IPS-18a (cell line): ENCODE measurements at regions not wholly inside any gene's neighbourhood (a gene's known extent, or its start where the extent isn't known, plus 50 kb on each side); places are given as distances from the start of the nearest gene placed in this dataset.

ENCODE experiments used
- H3K27ac ChIP-seq: one replicate; pipeline ENCODE4 v1.5.1; 2013; ENCODE audit warnings: low read length
- H3K27me3 ChIP-seq: one replicate; pipeline ENCODE4 v1.6.1; 2013; ENCODE audit warnings: mild to moderate bottlenecking, low read length; ENCODE audit not compliant: control insufficient read depth, insufficient read depth
- H3K36me3 ChIP-seq: one replicate; pipeline ENCODE4 v1.6.1; 2013; ENCODE audit warnings: low read depth, low read length; ENCODE audit not compliant: control insufficient read depth
- H3K4me1 ChIP-seq: one replicate; pipeline ENCODE4 v1.6.1; 2013; ENCODE audit warnings: low read depth, low read length; ENCODE audit not compliant: control insufficient read depth
- H3K4me3 ChIP-seq: one replicate; pipeline ENCODE4 v1.5.1; 2013; ENCODE audit warnings: low read length
- H3K9ac ChIP-seq: one replicate; pipeline ENCODE4 v1.6.1; 2013; ENCODE audit warnings: mild to moderate bottlenecking, low read length, moderate library complexity
- H3K9me3 ChIP-seq: one replicate; pipeline ENCODE4 v1.6.1; 2013; ENCODE audit warnings: low read depth, low read length; ENCODE audit not compliant: control insufficient read depth

DNA sequence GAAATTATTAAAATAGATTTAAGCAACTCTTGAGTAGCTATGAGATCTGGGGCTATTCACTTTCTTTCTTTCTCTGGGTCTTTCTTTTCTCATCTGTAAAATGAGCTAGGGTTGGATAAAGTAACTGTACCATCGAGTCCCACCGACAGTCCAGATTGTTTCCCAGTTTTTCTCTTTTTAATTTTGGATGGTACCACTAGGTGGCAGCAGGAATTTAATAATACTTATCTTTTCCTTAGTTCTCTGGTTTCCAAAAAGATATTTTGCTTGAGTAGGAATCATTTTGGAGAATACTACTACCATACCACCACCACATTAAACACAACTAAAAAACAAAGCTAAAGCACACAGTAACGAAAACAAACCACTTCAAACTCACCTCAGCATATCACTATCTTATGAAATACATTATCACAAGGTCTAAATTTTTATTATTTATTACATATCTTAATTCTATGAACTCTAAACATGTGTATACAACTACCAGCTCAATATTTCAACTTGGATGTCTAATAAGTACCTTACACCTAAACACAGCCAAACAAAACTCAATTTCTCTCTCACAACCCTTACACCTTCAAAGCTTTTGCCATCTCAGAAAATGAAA is 584.0 kb downstream of the KCNA4 start:
- H3K27me3 ChIP-seq = no peaks in the 10 kb centered on the region
- H3K4me3 ChIP-seq = no peak overlapping the region
- no peaks in the 10 kb centered on the region for H3K36me3 ChIP-seq
- H3K4me1 ChIP-seq = no peaks in the 10 kb centered on the region
- H3K9ac ChIP-seq = no peak overlapping the region
- peaks cover 2% of the 10 kb centered on the region for H3K9me3 ChIP-seq
- no peak overlapping the region for H3K27ac ChIP-seq

DNA sequence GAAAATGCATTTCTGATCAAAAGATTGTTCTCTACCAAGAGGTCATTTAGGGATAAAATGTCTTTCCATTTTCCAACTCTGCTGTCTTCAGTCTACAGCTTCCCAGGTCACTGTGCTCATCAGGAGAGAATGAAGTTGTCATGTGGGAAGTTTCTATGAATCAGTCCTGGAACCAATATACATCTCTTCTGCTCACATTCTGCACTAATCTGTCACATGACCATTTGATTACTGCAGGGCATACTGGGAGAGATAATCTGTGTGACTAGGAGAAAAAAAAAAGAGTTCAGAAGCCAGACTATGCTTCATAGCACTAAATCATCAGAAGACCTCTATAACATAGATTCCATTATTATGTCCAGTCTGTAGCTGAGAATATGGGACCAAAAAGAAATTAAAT is 611.5 kb downstream of the KCNA4 start:
- Histone ChIP-seq H3K4me3 (no peak overlapping the region), H3K4me1 (no peaks in the 10 kb centered on the region), H3K27me3 (no peaks in the 10 kb centered on the region), H3K9me3 (no peaks in the 10 kb centered on the region), H3K27ac (no peak overlapping the region), H3K9ac (no peak overlapping the region), H3K36me3 (no peaks in the 10 kb centered on the region)

DNA sequence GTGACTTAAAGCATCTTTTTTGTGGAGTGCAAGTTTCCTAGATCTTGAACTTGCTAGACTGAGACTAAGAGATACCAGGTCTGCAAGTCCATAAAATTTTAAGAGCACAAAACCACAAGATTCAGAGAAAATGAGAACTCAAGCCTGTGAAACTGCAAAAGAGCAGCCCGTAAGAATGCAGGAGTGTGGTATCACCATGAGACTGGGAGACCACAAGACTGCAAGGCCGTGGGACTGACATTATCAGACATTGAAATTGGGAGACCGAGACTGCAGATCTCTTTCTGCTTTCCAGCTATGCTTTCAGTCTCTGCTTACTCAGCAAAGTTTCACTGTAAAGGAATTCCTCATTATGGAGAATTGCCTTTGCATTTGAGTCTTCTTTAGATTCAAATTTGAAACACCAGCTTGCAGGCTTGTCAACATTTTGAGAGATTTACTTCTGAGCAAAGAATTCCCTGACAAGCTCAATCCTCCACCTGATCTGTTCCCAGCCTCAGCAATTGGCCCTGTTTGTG is 621.2 kb downstream of the KCNA4 start:
- H3K9me3 ChIP-seq = no peaks in the 10 kb centered on the region
- no peak overlapping the region for H3K9ac ChIP-seq

DNA sequence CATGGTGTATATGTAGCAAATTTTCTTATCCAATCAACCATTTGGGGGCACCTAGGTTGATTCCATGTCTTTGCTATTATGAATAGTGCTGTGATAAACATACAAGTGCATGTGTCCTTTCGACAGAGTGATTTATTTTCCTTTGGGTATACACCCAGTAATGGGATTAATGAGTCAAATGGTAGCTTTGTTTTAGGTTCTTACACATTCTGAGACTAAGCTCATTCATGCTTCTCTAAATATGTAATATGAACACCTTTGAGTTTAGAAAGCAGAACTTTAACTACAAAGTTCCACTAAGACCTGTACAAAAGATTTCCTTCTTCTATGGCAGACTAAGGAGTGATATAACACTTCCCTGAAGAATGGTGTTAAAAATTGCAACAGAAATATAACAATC is 627.0 kb downstream of the KCNA4 start:
- Histone ChIP-seq H3K9me3 (no peaks in the 10 kb centered on the region), H3K4me3 (no peak overlapping the region), H3K4me1 (no peaks in the 10 kb centered on the region), H3K27ac (no peak overlapping the region), H3K36me3 (no peaks in the 10 kb centered on the region), H3K27me3 (no peaks in the 10 kb centered on the region), H3K9ac (no peak overlapping the region)

More for the DNA sequence above, 621.2 kb downstream of the KCNA4 start:
- Histone ChIP-seq H3K27ac (no peak overlapping the region), H3K27me3 (no peaks in the 10 kb centered on the region), H3K4me1 (no peaks in the 10 kb centered on the region), H3K36me3 (no peaks in the 10 kb centered on the region), H3K4me3 (no peak overlapping the region)

DNA sequence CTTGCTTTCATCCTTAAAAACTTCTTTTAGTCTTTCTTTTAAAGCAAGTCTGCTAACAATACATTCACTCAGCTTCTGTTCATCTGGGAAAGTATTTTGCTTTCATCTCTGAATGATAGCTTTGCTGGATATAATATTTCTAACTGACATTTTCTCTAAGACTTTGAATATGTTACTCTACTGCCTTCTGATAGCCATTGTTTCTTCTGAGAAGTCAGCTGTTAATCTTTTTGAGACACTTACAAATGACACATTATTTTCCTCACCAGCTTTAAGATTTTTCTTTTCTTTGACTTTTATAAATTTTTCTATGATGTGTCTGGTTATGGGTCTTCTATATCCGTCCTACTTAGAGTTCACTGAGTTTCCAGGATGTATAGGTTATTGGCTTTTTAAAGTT is 643.1 kb downstream of the KCNA4 start:
- no peaks in the 10 kb centered on the region for H3K4me1 ChIP-seq
- no peaks in the 10 kb centered on the region for H3K27me3 ChIP-seq
- H3K9me3 ChIP-seq = peaks cover 15% of the 10 kb centered on the region
- no peak overlapping the region for H3K27ac ChIP-seq
- H3K4me3 ChIP-seq = no peak overlapping the region
- H3K36me3 ChIP-seq = no peaks in the 10 kb centered on the region
- no peak overlapping the region for H3K9ac ChIP-seq

DNA sequence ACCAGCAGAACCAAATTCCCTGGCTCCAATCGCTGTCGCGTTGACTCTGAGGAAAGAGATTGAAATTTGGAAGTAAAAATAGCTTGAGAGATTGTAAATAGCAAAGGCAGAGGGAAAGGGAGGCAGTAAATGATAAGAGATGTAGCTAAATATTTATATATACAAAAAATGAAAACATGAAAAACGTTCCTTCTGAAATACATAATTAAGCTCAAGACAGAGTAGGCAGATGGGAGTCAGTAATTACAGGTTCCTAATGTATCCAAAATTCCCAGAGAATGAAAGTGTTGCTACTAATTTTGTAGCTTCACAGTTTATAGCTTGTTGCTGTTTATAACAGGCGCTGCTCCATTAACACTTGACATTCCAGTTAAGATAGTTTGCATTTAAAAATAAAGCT is 648.7 kb downstream of the KCNA4 start:
- no peaks in the 10 kb centered on the region for H3K36me3 ChIP-seq
- H3K9ac ChIP-seq = no peak overlapping the region
- no peak overlapping the region for H3K27ac ChIP-seq
- no peak overlapping the region for H3K4me3 ChIP-seq
- H3K4me1 ChIP-seq = no peaks in the 10 kb centered on the region
- no peaks in the 10 kb centered on the region for H3K9me3 ChIP-seq
- peaks cover 51% of the 10 kb centered on the region for H3K27me3 ChIP-seq

DNA sequence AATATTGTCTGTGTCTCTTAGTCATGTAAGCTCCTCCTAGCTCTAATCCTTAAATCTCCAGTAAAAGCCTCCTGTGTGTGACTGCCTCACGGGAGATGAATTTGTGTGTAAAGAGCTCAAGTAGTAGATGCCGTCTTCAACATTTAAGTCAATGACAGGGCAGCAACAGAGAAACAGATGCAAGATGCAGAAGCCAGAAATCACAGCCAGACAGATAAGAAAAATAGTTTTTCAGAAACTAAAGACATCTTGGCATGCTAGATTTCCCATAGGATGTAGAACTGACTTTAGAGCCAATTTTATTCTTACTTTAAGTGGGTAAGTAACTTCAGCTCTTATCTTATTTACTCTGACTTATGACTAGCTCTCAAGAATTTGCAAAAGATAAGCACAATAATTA is 652.8 kb downstream of the KCNA4 start:
- H3K9ac ChIP-seq = no peak overlapping the region
- H3K4me1 ChIP-seq = no peaks in the 10 kb centered on the region
- H3K4me3 ChIP-seq = no peak overlapping the region
- H3K27me3 ChIP-seq = peaks cover 87% of the 10 kb centered on the region
- no peaks in the 10 kb centered on the region for H3K9me3 ChIP-seq
- H3K27ac ChIP-seq = no peak overlapping the region
- no peaks in the 10 kb centered on the region for H3K36me3 ChIP-seq

DNA sequence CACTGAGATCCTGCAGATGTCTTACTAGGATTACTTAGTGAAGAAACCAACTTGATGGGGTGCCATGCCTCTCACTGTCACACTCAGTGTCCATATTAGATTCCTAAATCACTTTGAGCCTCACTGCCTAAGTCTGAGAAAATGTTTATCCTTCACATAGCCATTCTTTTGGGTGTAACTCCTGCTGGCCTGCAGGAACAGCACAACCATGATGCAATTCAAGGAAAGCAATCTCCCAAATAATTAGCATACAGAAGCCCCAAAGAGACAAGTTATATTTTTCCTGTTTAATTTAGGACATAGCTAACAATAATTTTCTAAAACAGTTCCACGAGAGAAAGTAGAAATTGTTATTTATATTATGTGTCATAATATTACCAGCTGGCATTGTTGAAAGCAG is 655.5 kb downstream of the KCNA4 start:
- H3K9me3 ChIP-seq = no peaks in the 10 kb centered on the region
- H3K36me3 ChIP-seq = no peaks in the 10 kb centered on the region
- no peaks in the 10 kb centered on the region for H3K4me1 ChIP-seq
- H3K9ac ChIP-seq = no peak overlapping the region
- no peak overlapping the region for H3K4me3 ChIP-seq
- no peak overlapping the region for H3K27ac ChIP-seq
- H3K27me3 ChIP-seq = peaks cover 67% of the 10 kb centered on the region

DNA sequence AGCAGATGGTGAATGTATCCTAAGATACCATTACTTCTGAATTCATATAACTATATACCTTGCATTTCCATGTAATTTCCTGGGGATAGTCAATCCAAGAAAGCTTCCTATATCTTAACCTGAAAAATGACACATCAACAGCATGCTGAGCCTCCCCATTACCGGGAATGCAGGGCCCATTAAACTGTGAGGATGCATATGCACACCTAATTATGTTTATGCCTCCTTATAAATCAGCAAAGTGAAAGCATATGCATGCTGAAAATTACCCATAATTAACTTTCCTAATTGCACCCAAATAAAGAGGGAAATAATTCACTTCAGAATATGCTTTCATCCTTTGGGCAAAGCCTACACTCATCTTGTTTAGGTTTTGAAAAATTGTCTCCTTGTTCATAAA is 663.0 kb downstream of the KCNA4 start:
- H3K4me1 ChIP-seq = peaks cover 10% of the 10 kb centered on the region
- no peak overlapping the region for H3K9ac ChIP-seq
- no peak overlapping the region for H3K4me3 ChIP-seq
- no peaks in the 10 kb centered on the region for H3K27me3 ChIP-seq
- no peaks in the 10 kb centered on the region for H3K9me3 ChIP-seq
- no peak overlapping the region for H3K27ac ChIP-seq
- H3K36me3 ChIP-seq = no peaks in the 10 kb centered on the region

DNA sequence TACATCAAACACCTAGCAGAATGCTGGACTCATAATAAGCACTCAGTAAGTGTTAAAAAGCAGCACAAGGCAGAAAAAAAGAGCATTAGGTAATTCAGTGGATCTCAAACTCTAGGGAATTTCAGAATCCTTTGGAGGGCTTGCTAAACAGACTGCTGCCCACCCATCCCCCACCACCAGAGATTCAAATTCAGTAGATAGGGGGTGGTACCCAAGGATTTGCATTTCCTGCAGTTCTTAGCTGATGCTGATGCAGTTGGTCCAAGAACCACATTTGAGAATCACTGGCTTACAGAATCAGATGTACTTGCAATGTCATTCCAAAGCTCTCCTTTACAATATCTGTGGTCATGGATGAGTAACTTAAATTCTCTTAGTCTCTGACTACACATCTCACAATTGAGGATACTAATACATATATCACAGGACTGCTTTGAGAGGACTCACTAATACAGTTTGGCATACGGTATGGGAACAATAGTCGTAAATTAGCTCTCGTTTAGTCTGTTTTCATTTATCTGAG is 664.5 kb downstream of the KCNA4 start:
- H3K9ac ChIP-seq = no peak overlapping the region
- no peak overlapping the region for H3K27ac ChIP-seq
- H3K27me3 ChIP-seq = no peaks in the 10 kb centered on the region
- H3K4me3 ChIP-seq = no peak overlapping the region
- no peaks in the 10 kb centered on the region for H3K36me3 ChIP-seq
- H3K9me3 ChIP-seq = no peaks in the 10 kb centered on the region
- peaks cover 10% of the 10 kb centered on the region for H3K4me1 ChIP-seq

DNA sequence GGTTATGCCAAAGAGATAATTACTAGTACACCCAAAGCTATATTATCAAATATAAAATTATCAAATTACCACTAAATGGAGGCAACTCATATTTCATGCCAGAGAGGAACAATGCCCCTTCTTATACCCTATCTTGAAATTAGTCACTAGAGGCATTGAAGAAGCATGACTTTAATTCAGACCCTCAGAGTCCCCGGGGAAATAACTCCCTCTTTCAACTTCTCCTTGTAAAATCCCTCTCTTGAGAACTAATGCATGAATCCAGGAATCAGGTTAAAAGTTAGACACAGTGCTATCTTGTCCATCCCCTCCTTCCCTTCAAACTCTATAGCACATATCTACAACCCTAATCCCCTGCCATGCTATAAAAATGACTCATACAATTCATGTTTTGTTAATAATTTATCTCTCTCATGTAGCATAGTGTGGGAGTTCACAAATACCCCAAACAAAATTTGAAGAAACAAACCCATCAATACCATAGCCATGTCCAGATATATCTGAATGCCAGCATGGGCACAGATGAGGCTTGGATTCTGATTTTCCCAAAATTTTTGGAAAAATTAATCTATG is 665.4 kb downstream of the KCNA4 start:
- H3K9ac ChIP-seq = no peak overlapping the region

More for the DNA sequence above, 665.4 kb downstream of the KCNA4 start:
- no peaks in the 10 kb centered on the region for H3K36me3 ChIP-seq
- H3K4me1 ChIP-seq = peaks cover 10% of the 10 kb centered on the region
- no peak overlapping the region for H3K27ac ChIP-seq
- H3K27me3 ChIP-seq = no peaks in the 10 kb centered on the region
- no peaks in the 10 kb centered on the region for H3K9me3 ChIP-seq
- H3K4me3 ChIP-seq = no peak overlapping the region
